ENCODE measurements at regions not wholly inside any gene's neighbourhood (a gene's known extent, or its start where the extent isn't known, plus 50 kb on each side); places are given as distances from the start of the nearest gene placed in this dataset.

GRCh38 chr18:78699499-78699898, 280.1 kb upstream of the SALL3 start:
- no peak for DNase-seq (ENCODE audit: low read depth)

GRCh38 chr18:78701771-78702396, 277.7 kb upstream of the SALL3 start:
- DNase-seq (ENCODE audit: low read depth): no peak

- no peak for DNase-seq (ENCODE audit: low read depth)
Measured at GRCh38 chr18:78703291-78703690, 276.3 kb upstream of the SALL3 start.

GRCh38 chr18:78704971-78705461, 274.6 kb upstream of the SALL3 start:
- DNase-seq (ENCODE audit: low read depth): no peak

GRCh38 chr18:78709261-78709809, 270.3 kb upstream of the SALL3 start:
- no peak for DNase-seq (ENCODE audit: low read depth)

GRCh38 chr18:78711316-78711715, 268.3 kb upstream of the SALL3 start:
- DNase-seq (ENCODE audit: low read depth): no peak

GRCh38 chr18:78711971-78712370, 267.6 kb upstream of the SALL3 start:
- DNase-seq (ENCODE audit: low read depth): no peak

- DNase-seq (ENCODE audit: low read depth): no peak
Measured at GRCh38 chr18:78713069-78713468, 266.5 kb upstream of the SALL3 start.

- DNase-seq (ENCODE audit: low read depth): no peak
Measured at GRCh38 chr18:78713726-78714125, 265.9 kb upstream of the SALL3 start.

- no peak for DNase-seq (ENCODE audit: low read depth)
Measured at GRCh38 chr18:78716022-78716421, 263.6 kb upstream of the SALL3 start.

- DNase-seq (ENCODE audit: low read depth): no peak
Measured at GRCh38 chr18:78716581-78716980, 263.0 kb upstream of the SALL3 start.

GRCh38 chr18:78717051-78717765, 262.4 kb upstream of the SALL3 start:
- DNase-seq (ENCODE audit: low read depth): no peak

GRCh38 chr18:78717766-78718150, 261.9 kb upstream of the SALL3 start:
- no peak for DNase-seq (ENCODE audit: low read depth)

- DNase-seq (ENCODE audit: low read depth): no peak
Measured at GRCh38 chr18:78719821-78720220, 259.8 kb upstream of the SALL3 start.

GRCh38 chr18:78720456-78721237, 259.0 kb upstream of the SALL3 start:
- no peak for DNase-seq (ENCODE audit: low read depth)

GRCh38 chr18:78721238-78721875, 258.3 kb upstream of the SALL3 start:
- DNase-seq (ENCODE audit: low read depth): no peak

- DNase-seq (ENCODE audit: low read depth): no peak
Measured at GRCh38 chr18:78721981-78722380, 257.6 kb upstream of the SALL3 start.

- no peak for DNase-seq (ENCODE audit: low read depth)
Measured at GRCh38 chr18:78722386-78722785, 257.2 kb upstream of the SALL3 start.

GRCh38 chr18:78722929-78723710, 256.5 kb upstream of the SALL3 start:
- DNase-seq (ENCODE audit: low read depth): no peak

- DNase-seq (ENCODE audit: low read depth): no peak
Measured at GRCh38 chr18:78724214-78724914, 255.3 kb upstream of the SALL3 start.

GRCh38 chr18:78725426-78725825, 254.2 kb upstream of the SALL3 start:
- DNase-seq (ENCODE audit: low read depth): no peak
